CD14-positive monocyte (primary cell): ENCODE measurements at regions not wholly inside any gene's neighbourhood (a gene's known extent, or its start where the extent isn't known, plus 50 kb on each side); places are given as distances from the start of the nearest gene placed in this dataset.

Source experiments
- DNase-seq, 3 donors: peaks; one replicate each; pipeline ENCODE4 v3.0.0-alpha.2; 2011 to 2022
- H2AFZ ChIP-seq: 2 replicates; pipeline ENCODE4 v1.6.0; 2012; ENCODE audit warnings: mild to moderate bottlenecking, low read depth, low read length, inconsistent platforms; ENCODE audit not compliant: insufficient read depth, poor library complexity, severe bottlenecking
- H3K27ac ChIP-seq, 2 donors: 1 replicate in 1 of 2; 2 replicates in 1 of 2; pipeline ENCODE4 v1.5.1; 2012 to 2013; ENCODE audit warnings: low read length in 2 of 2, control low read depth in 1 of 2, inconsistent platforms in 1 of 2, low read depth in 1 of 2, mild to moderate bottlenecking in 1 of 2
- H3K27me3 ChIP-seq, 2 donors: one replicate each; pipeline versions ENCODE4 v1.6.0 to v1.6.1; 2011 to 2013; ENCODE audit warnings: low read length in 2 of 2; ENCODE audit not compliant: control insufficient read depth in 2 of 2, insufficient read depth in 2 of 2
- H3K36me3 ChIP-seq, 2 donors: replicated peaks in 1 of 2; 1 replicate in 1 of 2; 2 replicates in 1 of 2; pipeline versions ENCODE4 v1.5.1 to v1.6.1; 2012 to 2013; ENCODE audit warnings: low read length in 2 of 2, control low read depth in 1 of 2, inconsistent platforms in 1 of 2, mild to moderate bottlenecking in 1 of 2; ENCODE audit not compliant: insufficient read depth in 2 of 2, control insufficient read depth in 1 of 2
- H3K4me1 ChIP-seq, 2 donors: 1 replicate in 1 of 2; 2 replicates in 1 of 2; pipeline versions ENCODE4 v1.5.1 to v1.6.1; 2012 to 2013; ENCODE audit warnings: low read length in 2 of 2, control low read depth in 1 of 2, inconsistent platforms in 1 of 2, mild to moderate bottlenecking in 1 of 2, moderate library complexity in 1 of 2; ENCODE audit not compliant: insufficient read depth in 2 of 2, control insufficient read depth in 1 of 2
- H3K4me2 ChIP-seq: replicated peaks from 2 replicates; pipeline ENCODE3; 2012; ENCODE audit warnings: low read length, moderate library complexity, mild to moderate bottlenecking; ENCODE audit not compliant: poor library complexity, severe bottlenecking; ENCODE audit errors: extremely low read depth
- H3K4me3 ChIP-seq, 3 experiments: fragments of 200-600 bp in 1 of 3; sonication (generic) in 1 of 3; replicated peaks in 1 of 3; 1 replicate in 2 of 3; 2 replicates in 1 of 3; pipeline ENCODE4 v1.5.1; 2011 to 2013; ENCODE audit warnings: low read length in 3 of 3, mild to moderate bottlenecking in 3 of 3, control low read depth in 2 of 3, low read depth in 2 of 3, inconsistent platforms in 1 of 3, moderate library complexity in 1 of 3
- H3K79me2 ChIP-seq: 2 replicates; pipeline ENCODE4 v1.6.0; 2012; ENCODE audit warnings: mild to moderate bottlenecking, control low read depth, inconsistent platforms, low read length, moderate library complexity; ENCODE audit not compliant: insufficient read depth
- H3K9ac ChIP-seq: 2 replicates; pipeline ENCODE4 v1.6.0; 2017; ENCODE audit warnings: low read length, mild to moderate bottlenecking; ENCODE audit not compliant: insufficient read depth, poor library complexity, severe bottlenecking
- H3K9me3 ChIP-seq, 2 donors: replicated peaks in 1 of 2; 1 replicate in 1 of 2; 2 replicates in 1 of 2; pipeline versions ENCODE4 v1.5.1 to v1.6.1; 2012 to 2013; ENCODE audit warnings: low read length in 2 of 2, control low read depth in 1 of 2; ENCODE audit not compliant: control insufficient read depth in 1 of 2, insufficient read depth in 1 of 2
- H4K20me1 ChIP-seq: 2 replicates; pipeline ENCODE4 v1.6.0; 2012; ENCODE audit warnings: mild to moderate bottlenecking, low read length, control low read depth, moderate library complexity; ENCODE audit not compliant: insufficient read depth
- H3K27ac Mint-ChIP-seq, 7 donors: one replicate each; pipeline ENCODE4 v1.8.0; 2020; ENCODE audit warnings: mild to moderate bottlenecking in 7 of 7, mixed read lengths in 7 of 7, moderate library complexity in 6 of 7, inconsistent platforms in 2 of 7
- H3K27me3 Mint-ChIP-seq, 3 donors: one replicate each; pipeline ENCODE4 v1.8.0; 2021 to 2022; ENCODE audit warnings: low read depth in 3 of 3, mild to moderate bottlenecking in 3 of 3, mixed read lengths in 3 of 3, moderate library complexity in 3 of 3, inconsistent platforms in 1 of 3
- H3K36me3 Mint-ChIP-seq, 2 donors: one replicate each; pipeline ENCODE4 v1.8.0; 2020; ENCODE audit warnings: mixed read lengths in 2 of 2, inconsistent platforms in 1 of 2, mild to moderate bottlenecking in 1 of 2
- H3K4me1 Mint-ChIP-seq: one replicate; pipeline ENCODE4 v1.8.0; 2020; ENCODE audit warnings: mild to moderate bottlenecking, mixed read lengths
- H3K4me3 Mint-ChIP-seq, 2 donors: one replicate each; pipeline ENCODE4 v1.8.0; 2020; ENCODE audit warnings: mild to moderate bottlenecking in 2 of 2, mixed read lengths in 2 of 2, moderate library complexity in 1 of 2
- H3K9me3 Mint-ChIP-seq, 7 donors: one replicate each; pipeline ENCODE4 v1.8.0; 2020 to 2022; ENCODE audit warnings: mixed read lengths in 7 of 7, mild to moderate bottlenecking in 6 of 7, moderate library complexity in 6 of 7, inconsistent platforms in 2 of 7
- WGBS: methylation state at CpG from one replicate; pipeline ENCODE4 v1.1.5; 2013; ENCODE audit warnings: missing lambda C conversion rate; ENCODE audit not compliant: insufficient coverage; 5-methylcytosine and 5-hydroxymethylcytosine counted together
- intact Hi-C, 2 donors: fragments of 100-400 bp; cut with micrococcal nuclease; formaldehyde crosslinking; loops; one replicate each; pipeline versions ENCODE4 v1.15.0 to v1.15.1; 2023
- TF ChIP-seq, protein P1 (sequence below): fragments of 200-600 bp; IDR thresholded peaks from one replicate; pipeline ENCODE4 v1.8.0; 2022; ENCODE audit warnings: antibody characterized with exemption, mild to moderate bottlenecking

DNA sequence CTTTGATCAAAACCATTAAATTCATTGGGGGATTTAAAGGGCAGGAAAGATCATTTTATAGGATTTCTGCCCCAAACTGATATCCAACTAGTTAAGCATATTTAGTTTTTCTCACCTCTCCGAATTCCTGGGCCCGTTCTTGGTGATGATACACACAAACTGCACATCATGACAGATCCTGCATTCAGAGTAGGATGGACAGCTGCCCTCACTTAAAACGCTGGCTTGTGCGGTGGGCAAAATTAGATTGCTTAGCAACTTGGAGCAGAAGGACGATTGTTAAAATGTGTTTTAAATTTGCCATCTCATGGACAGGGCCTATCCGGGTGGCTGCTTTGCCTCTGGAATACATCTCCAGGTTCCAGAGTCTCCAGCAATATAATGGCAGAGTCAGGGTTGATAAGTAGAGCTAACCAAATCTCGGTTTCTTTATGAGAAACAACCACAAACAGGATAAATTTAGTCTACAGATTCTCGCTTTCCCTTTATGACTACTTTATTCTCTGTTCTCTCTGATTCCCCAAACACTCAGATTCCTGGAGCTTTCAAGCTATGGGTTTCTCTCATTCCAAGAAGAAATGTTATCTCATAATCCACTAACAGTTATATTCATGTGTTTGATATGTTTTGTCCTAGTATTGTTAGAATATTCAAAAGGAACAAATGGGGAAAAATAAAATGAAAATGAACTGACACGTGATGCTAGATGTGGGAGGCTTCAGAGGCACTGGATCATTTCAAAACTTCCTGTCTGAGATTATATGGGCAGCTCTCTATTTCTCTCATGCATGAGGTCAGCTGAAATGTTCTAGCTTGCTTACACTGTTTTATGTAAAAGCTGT, 1014.1 kb upstream of the SEMA6D start:
- Mint-ChIP-seq H3K4me3 (no peak overlapping the region), H3K27ac (no peak overlapping the region), H3K4me1 (no peaks in the 10 kb centered on the region), H3K9me3 (peaks cover 0 to 9% (median 5%) of the 10 kb centered on the region in 7 donors), H3K27me3 (peaks cover 0 to 2% (median 0%) of the 10 kb centered on the region in 3 donors), H3K36me3 (no peaks in the 10 kb centered on the region)
- H4K20me1 ChIP-seq: no peaks in the 10 kb centered on the region
- H3K27ac ChIP-seq: no peak overlapping the region
- no peak overlapping the region for H3K4me3 ChIP-seq
- H2AFZ ChIP-seq: no peak overlapping the region
- WGBS: 81% methylated on average over 7 of the region's 9 CpGs
- no peaks in the 10 kb centered on the region for H3K27me3 ChIP-seq
- H3K4me2 ChIP-seq: no peak overlapping the region
- no peak overlapping the region for H3K9ac ChIP-seq
- H3K36me3 ChIP-seq: no peaks in the 10 kb centered on the region
- no peaks in the 10 kb centered on the region for H3K4me1 ChIP-seq
- no peaks in the 10 kb centered on the region for H3K79me2 ChIP-seq
- intact Hi-C loops: no loop called here
- TF ChIP-seq, protein P1, sequence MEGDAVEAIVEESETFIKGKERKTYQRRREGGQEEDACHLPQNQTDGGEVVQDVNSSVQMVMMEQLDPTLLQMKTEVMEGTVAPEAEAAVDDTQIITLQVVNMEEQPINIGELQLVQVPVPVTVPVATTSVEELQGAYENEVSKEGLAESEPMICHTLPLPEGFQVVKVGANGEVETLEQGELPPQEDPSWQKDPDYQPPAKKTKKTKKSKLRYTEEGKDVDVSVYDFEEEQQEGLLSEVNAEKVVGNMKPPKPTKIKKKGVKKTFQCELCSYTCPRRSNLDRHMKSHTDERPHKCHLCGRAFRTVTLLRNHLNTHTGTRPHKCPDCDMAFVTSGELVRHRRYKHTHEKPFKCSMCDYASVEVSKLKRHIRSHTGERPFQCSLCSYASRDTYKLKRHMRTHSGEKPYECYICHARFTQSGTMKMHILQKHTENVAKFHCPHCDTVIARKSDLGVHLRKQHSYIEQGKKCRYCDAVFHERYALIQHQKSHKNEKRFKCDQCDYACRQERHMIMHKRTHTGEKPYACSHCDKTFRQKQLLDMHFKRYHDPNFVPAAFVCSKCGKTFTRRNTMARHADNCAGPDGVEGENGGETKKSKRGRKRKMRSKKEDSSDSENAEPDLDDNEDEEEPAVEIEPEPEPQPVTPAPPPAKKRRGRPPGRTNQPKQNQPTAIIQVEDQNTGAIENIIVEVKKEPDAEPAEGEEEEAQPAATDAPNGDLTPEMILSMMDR: no peak
- peaks cover 9 to 13% of the 10 kb centered on the region in 2 donors for H3K9me3 ChIP-seq
- no peak for DNase-seq

DNA sequence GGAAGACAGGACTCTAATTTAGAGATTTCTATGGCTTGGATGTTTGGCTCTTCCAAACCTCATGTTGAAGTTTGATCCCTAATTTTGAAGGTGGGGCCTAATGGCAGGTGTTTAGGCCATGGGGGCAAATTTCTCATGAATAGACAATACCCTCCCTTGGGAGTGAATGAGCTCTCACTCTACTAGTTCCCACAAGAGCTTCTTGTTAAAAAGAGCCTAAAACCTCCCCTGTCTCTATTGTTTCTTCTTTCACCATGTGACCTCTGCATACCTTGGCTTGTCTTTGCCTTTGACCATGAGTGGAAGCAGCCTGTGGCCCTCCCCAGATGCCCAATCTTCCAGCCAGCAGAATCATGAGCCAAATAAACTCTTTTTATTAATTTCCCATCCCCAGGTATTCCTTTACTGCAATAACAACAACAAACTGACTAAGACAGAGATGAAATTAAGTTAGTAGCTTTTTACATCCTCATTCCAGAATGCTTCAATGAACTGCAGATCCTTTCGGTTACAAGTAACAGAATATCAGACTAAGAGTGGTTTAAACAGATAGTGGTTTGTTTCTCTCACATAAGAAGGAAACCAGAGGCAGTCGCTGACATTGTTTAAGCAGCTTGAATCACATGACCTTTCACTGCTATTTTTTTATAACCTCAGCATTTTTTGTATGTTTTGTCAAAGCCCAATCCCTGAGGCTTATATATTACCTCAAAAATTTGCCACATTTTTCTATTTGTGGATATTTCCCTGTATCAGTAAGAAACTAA, 1013.3 kb upstream of the SEMA6D start:
- no CpG with 5 or more reads among the region's 2 CpGs for WGBS

More for the DNA sequence above, 1013.3 kb upstream of the SEMA6D start:
- Histone ChIP-seq H3K4me2 (no peak overlapping the region), H3K9ac (no peak overlapping the region), H3K79me2 (no peaks in the 10 kb centered on the region), H3K36me3 (no peaks in the 10 kb centered on the region), H2AFZ (no peak overlapping the region), H3K27me3 (no peaks in the 10 kb centered on the region), H3K4me1 (no peaks in the 10 kb centered on the region), H3K9me3 (peaks cover 9 to 13% of the 10 kb centered on the region in 2 donors), H3K27ac (no peak overlapping the region), H4K20me1 (no peaks in the 10 kb centered on the region), H3K4me3 (no peak overlapping the region)
- Mint-ChIP-seq H3K27me3 (peaks cover 0 to 2% (median 0%) of the 10 kb centered on the region in 3 donors), H3K4me1 (no peaks in the 10 kb centered on the region), H3K27ac (no peak overlapping the region), H3K4me3 (no peak overlapping the region), H3K36me3 (no peaks in the 10 kb centered on the region), H3K9me3 (peaks cover 0 to 9% (median 5%) of the 10 kb centered on the region in 7 donors)
- intact Hi-C loops: no loop called here
- TF ChIP-seq, protein P1: no peak
- DNase-seq: no peak
